ENCODE measurements at regions not wholly inside any gene's neighbourhood (a gene's known extent, or its start where the extent isn't known, plus 50 kb on each side); places are given as distances from the start of the nearest gene placed in this dataset.

- no peak overlapping the region for H2BK5ac ChIP-seq (ENCODE audit: low read depth, low read length)
- H3K27ac ChIP-seq (ENCODE audit: low read depth, low read length) = no peak overlapping the region
- H3K23ac ChIP-seq (ENCODE audit: insufficient read length) = no peak overlapping the region
- H2BK15ac ChIP-seq (ENCODE audit: low read length) = no peak overlapping the region
- FAIRE-seq = no peak
- H2AFZ ChIP-seq (ENCODE audit: low read length) = no peak overlapping the region
- H3K18ac ChIP-seq (ENCODE audit: extremely low read depth, low read length) = no peak overlapping the region
- H3K9me3 ChIP-seq (ENCODE audit: insufficient read depth in 2 of 2, low read depth in 1 of 2, low read length in 1 of 2) = no peaks in the 10 kb centered on the region; a peak in 1 of 4 replicates
- H3K4me1 ChIP-seq (replicated peaks in 1 of 4; ENCODE audit: control insufficient read depth in 3 of 4, insufficient read depth in 4 of 4, low read length in 3 of 4) = no peaks in the 10 kb centered on the region
- ChIA-PET CTCF (ENCODE audit: partially characterized antibody) (interaction anchor here (1.2 to 2.3 kb wide), 5 partner anchors 21 to 336 kb away, joined by 3 to 11 read pairs (median 3); no protein-coding TSS in a partner anchor), POLR2A (ENCODE audit: partially characterized antibody) (interaction anchor here (1.2 kb wide), 1 partner anchor 67 kb away, joined by 3 read pairs; the partner anchor contains the start of gene PMAIP1)
- no peak overlapping the region for H2BK20ac ChIP-seq (ENCODE audit: low read length)
- H3K79me2 ChIP-seq (ENCODE audit: control insufficient read depth in 1 of 2, insufficient read depth in 2 of 2, low read length in 2 of 2) = no peaks in the 10 kb centered on the region
- no peak overlapping the region for H4K5ac ChIP-seq (ENCODE audit: insufficient read length, low read depth, low read length)
- no peak overlapping the region for H3K4ac ChIP-seq (replicated peaks; ENCODE audit: insufficient read length, low read depth, low read length)
- H3K27me3 ChIP-seq (replicated peaks in 1 of 4; ENCODE audit: control insufficient read depth in 3 of 4, extremely low read depth in 1 of 4, insufficient read depth in 3 of 4, low read length in 3 of 4) = no peaks in the 10 kb centered on the region
- H3K23me2 ChIP-seq (ENCODE audit: low read depth, low read length) = peaks cover 2% of the 10 kb centered on the region; the same call in 1 of the 2 replicates
- no peak overlapping the region for H3K4me3 ChIP-seq (ENCODE audit: extremely low read depth in 1 of 4, insufficient read depth in 2 of 4, low read depth in 3 of 4, low read length in 4 of 4)
- H3K14ac ChIP-seq (ENCODE audit: insufficient read length) = no peak overlapping the region
- H3K4me2 ChIP-seq (ENCODE audit: insufficient read depth in 1 of 2, low read depth in 2 of 2, low read length in 2 of 2) = no peak overlapping the region
- no peak overlapping the region for H2AK5ac ChIP-seq (ENCODE audit: low read depth, low read length)
- no peak overlapping the region for H3K9ac ChIP-seq (replicated peaks in 1 of 4; ENCODE audit: extremely low read depth in 1 of 4, low read depth in 3 of 4, low read length in 3 of 4)
- no peaks in the 10 kb centered on the region for H4K20me1 ChIP-seq (replicated peaks in 1 of 2; ENCODE audit: control insufficient read depth in 1 of 2, insufficient read depth in 2 of 2, low read length in 2 of 2)
- H2BK12ac ChIP-seq (ENCODE audit: low read depth, low read length) = no peak overlapping the region
- no peak overlapping the region for H4K8ac ChIP-seq (ENCODE audit: extremely low read depth, insufficient read depth, low read length)
- H2BK120ac ChIP-seq (replicated peaks; ENCODE audit: low read depth, low read length) = no peak overlapping the region
- no peak overlapping the region for H4K91ac ChIP-seq (replicated peaks; ENCODE audit: insufficient read length, low read length)
- H3K56ac ChIP-seq (replicated peaks; ENCODE audit: insufficient read length, low read depth, low read length) = no peak overlapping the region
- no peaks in the 10 kb centered on the region for H3K36me3 ChIP-seq (ENCODE audit: control insufficient read depth in 2 of 4, insufficient read depth in 4 of 4, low read length in 3 of 4)
- 88% methylated on average over 2 of the region's 2 CpGs; no CpG with 5 or more reads in 1 of the 2 experiments for WGBS, 2 experiments (ENCODE audit: extremely low coverage in 1 of 2, insufficient coverage in 1 of 2, insufficient read length in 1 of 2, insufficient replicate concordance in 2 of 2, low coverage in 1 of 2, low lambda C conversion rate in 2 of 2, missing lambda C conversion rate in 1 of 2)
- no peaks in the 10 kb centered on the region for H3K79me1 ChIP-seq (ENCODE audit: low read depth, low read length)
- DNase-seq (ENCODE audit: low read depth in 1 of 2, low spot score in 2 of 2) = no peak
- TF ChIP-seq SUZ12 (IDR thresholded peaks at IDR 0.05; ENCODE audit: low read length) (no peak), BACH1 (IDR thresholded peaks at IDR 0.05; ENCODE audit: low read length) (no peak)
Observed at GRCh38 chr18:59966913-59967312, 67.1 kb downstream of the PMAIP1 start.

All from H1 (cell line).